Uterus (tissue), 3 donors: ENCODE measurements at regions not wholly inside any gene's neighbourhood (a gene's known extent, or its start where the extent isn't known, plus 50 kb on each side); places are given as distances from the start of the nearest gene placed in this dataset.
"Not testable (repeated sequence)": the region's sequence is repeated elsewhere in the genome, so short reads cannot be mapped to it uniquely, and the experiment has no call there.

Experiments used
- DNase-seq, 2 donors: peaks; one replicate each; pipeline ENCODE4 v3.0.0-alpha.2; 2019 to 2020
- H3K27ac ChIP-seq, 2 donors: fragments of 200-600 bp; sonication (generic); 1 replicate in 1 of 2; 2 replicates in 1 of 2; pipeline ENCODE4 v1.5.1; 2016 to 2018
- H3K27me3 ChIP-seq, 2 donors: fragments of 200-600 bp; sonication (generic); one replicate each; pipeline ENCODE4 v1.5.1; 2018 to 2019; ENCODE audit warnings: control low read depth in 1 of 2
- H3K36me3 ChIP-seq, 2 donors: fragments of 200-600 bp; sonication (generic); one replicate each; pipeline ENCODE4 v1.5.1; 2019; ENCODE audit warnings: control low read depth in 1 of 2
- H3K4me1 ChIP-seq, 2 donors: fragments of 200-600 bp; sonication (generic); one replicate each; pipeline ENCODE4 v1.5.1; 2018 to 2019; ENCODE audit warnings: control low read depth in 1 of 2
- H3K4me3 ChIP-seq, 2 donors: fragments of 200-600 bp; sonication (generic); 1 replicate in 1 of 2; 2 replicates in 1 of 2; pipeline ENCODE4 v1.5.1; 2018 to 2019; ENCODE audit warnings: mild to moderate bottlenecking in 1 of 2
- H3K9me3 ChIP-seq, 2 donors: fragments of 200-600 bp; sonication (generic); one replicate each; pipeline ENCODE4 v1.5.1; 2019; ENCODE audit warnings: control low read depth in 1 of 2
- POLR2A ChIP-seq, 2 donors: fragments of 450-650 bp; IDR thresholded peaks; one replicate each; pipeline ENCODE4 v1.6.1; 2016; ENCODE audit warnings: antibody characterized with exemption in 2 of 2, mild to moderate bottlenecking in 1 of 2, moderate library complexity in 1 of 2
- intact Hi-C: fragments of 100-400 bp; cut with DNase I; formaldehyde crosslinking; loops from one replicate; pipeline ENCODE4 v1.15.1; 2023; ENCODE audit warnings: low total_unique reads
- TF ChIP-seq, protein P1 (sequence below), 4 experiments: fragments of 200-600 bp in 2 of 4; fragments of 450-650 bp in 2 of 4; sonication (generic) in 2 of 4; IDR thresholded peaks; one replicate each; pipeline ENCODE4 v1.5.1; 2016 to 2019; ENCODE audit warnings: antibody characterized with exemption in 4 of 4, mild to moderate bottlenecking in 2 of 4, moderate library complexity in 1 of 4
- donor health status: DM: yes; HTN: yes; CAD: no.

DNA sequence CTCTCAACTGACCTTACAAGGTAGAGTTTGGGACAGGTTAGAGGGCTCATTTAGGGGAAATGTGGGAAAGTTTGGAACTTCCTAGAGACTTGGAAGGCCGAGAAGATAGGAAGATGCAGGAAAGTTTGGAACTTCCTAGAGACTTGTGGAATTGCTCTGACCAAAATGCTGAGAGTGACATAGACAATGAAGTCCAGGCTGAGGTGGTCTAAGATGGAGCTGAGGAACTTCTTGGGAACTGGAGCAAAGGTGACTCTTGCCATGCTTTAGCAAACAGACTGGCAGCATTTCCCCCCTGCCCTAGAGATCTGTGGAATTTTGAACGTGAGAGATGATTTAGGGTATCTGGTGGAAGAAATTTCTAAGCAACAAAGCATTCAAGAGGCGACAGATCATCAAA lies 258.9 kb upstream of the GULP1 start:
- Histone ChIP-seq H3K27me3 (no peaks in the 10 kb centered on the region), H3K36me3 (no peaks in the 10 kb centered on the region), H3K9me3 (no peaks in the 10 kb centered on the region), H3K4me3 (no peak overlapping the region), H3K27ac (no peak overlapping the region), H3K4me1 (no peaks in the 10 kb centered on the region)
- TF ChIP-seq, protein P1, sequence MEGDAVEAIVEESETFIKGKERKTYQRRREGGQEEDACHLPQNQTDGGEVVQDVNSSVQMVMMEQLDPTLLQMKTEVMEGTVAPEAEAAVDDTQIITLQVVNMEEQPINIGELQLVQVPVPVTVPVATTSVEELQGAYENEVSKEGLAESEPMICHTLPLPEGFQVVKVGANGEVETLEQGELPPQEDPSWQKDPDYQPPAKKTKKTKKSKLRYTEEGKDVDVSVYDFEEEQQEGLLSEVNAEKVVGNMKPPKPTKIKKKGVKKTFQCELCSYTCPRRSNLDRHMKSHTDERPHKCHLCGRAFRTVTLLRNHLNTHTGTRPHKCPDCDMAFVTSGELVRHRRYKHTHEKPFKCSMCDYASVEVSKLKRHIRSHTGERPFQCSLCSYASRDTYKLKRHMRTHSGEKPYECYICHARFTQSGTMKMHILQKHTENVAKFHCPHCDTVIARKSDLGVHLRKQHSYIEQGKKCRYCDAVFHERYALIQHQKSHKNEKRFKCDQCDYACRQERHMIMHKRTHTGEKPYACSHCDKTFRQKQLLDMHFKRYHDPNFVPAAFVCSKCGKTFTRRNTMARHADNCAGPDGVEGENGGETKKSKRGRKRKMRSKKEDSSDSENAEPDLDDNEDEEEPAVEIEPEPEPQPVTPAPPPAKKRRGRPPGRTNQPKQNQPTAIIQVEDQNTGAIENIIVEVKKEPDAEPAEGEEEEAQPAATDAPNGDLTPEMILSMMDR (IDR thresholded peaks at IDR 0.05) = no peak
- TF ChIP-seq POLR2A (IDR thresholded peaks at IDR 0.05) = no peak
- no peak for DNase-seq
- intact Hi-C loops = no loop called here

DNA sequence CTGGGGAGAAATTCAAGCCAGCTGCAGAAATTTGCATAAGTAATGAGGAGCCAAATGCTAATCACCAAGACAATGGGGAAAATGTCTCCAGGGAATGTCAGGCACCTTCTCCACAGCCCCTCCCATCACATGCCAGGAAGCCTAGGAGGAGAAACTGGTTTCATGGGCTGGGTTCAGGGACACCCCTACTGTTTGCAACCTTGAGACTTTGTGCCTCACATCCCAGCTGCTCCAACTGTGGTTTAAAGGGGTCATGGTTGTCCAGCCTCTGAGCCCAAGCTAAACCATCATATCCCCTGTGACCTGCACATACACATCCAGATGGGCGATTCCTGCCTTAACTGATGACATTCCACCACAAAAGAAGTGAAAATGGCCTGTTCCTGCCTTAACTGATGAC lies 258.4 kb upstream of the GULP1 start:
- H3K27me3 ChIP-seq, H3K9me3 ChIP-seq, H3K4me3 ChIP-seq, H3K27ac ChIP-seq, DNase-seq, intact Hi-C loops, H3K4me1 ChIP-seq, H3K36me3 ChIP-seq: not testable (repeated sequence)

DNA sequence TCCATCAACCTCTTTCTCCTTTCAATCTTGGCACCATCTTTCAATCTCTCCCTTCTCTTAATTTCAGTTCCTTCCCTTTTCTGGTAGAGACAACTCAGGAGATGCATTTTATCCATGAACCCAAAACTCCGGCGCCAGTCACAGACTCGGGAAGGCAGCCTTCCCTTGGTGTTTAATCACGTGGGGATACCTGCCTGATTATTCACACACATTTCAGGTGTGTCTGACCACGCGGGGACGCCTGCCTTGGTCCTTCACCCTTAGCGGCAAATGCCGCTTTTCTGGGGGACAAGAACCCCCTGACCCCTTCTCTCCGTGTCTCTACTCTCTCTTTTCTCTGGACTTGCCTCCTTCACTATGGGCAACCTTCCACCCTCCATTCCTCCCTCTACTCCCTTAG lies 257.6 kb upstream of the GULP1 start:
- H3K4me1 ChIP-seq, H3K36me3 ChIP-seq, intact Hi-C loops, H3K9me3 ChIP-seq, H3K4me3 ChIP-seq, H3K27ac ChIP-seq, DNase-seq, H3K27me3 ChIP-seq: not testable (repeated sequence)

DNA sequence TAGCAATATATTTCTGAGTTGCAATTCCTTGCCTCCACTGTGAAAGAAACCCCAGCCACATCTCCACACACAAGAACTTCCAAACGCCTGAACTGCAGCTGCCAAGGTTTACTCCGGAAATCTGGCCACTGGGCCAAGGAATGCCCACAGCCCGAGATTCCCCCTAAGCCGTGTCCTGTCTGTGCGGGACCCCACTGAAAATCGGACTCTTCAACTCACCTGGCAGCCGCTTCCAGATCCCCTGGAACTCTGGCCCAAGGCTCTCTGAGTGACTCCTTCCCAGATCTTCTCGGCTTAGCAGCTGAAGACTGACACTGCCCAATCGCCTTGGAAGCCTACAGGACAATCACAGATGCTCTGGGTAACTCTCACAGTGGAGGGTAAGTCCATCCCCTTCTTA lies 256.3 kb upstream of the GULP1 start:
- intact Hi-C loops, DNase-seq, H3K27me3 ChIP-seq, H3K4me3 ChIP-seq, H3K36me3 ChIP-seq, H3K4me1 ChIP-seq, H3K9me3 ChIP-seq, H3K27ac ChIP-seq: not testable (repeated sequence)

DNA sequence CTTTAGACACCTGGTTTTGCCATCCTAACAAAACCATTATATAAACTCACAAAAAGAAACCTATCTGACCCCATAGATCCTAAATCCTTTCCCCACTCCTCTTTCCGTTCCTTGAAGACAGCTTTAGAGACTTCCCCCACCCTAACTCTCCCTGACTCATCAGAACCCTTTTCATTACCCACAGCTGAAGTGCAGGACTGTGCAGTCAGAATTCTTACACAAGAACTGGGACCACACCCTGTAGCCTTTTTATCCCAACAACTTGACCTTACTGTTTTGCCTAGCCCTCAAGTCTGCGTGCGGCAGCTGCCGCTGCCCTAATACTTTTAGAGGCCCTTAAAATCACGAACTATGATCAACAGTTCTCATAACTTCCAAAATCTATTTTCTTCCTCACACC lies 254.9 kb upstream of the GULP1 start:
- DNase-seq, H3K4me1 ChIP-seq, H3K36me3 ChIP-seq, H3K27me3 ChIP-seq, H3K4me3 ChIP-seq, H3K27ac ChIP-seq, H3K9me3 ChIP-seq, intact Hi-C loops: not testable (repeated sequence)

DNA sequence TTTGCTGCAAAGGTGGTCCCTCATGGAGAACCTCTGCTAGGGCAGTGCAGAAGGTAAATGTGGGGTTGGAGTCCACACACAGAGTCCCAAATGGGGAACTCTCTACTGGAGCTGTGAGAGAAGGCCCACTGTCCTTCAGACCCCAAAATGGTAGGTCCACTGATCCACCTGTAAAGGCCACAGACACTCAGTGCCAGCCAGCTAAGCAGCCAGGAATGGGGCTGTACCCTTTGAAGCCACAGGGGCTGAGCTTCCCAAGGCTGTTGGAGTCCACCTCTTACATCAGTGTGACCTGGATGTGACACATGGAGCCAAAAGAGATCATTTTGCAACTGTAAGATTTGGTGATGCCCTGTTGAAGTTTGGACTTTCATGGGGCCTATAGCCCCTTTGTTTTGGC lies 252.4 kb upstream of the GULP1 start:
- intact Hi-C loops = no loop called here
- no peak for DNase-seq
- Histone ChIP-seq H3K4me3 (no peak overlapping the region), H3K27ac (no peak overlapping the region), H3K36me3 (no peaks in the 10 kb centered on the region), H3K27me3 (no peaks in the 10 kb centered on the region), H3K4me1 (no peaks in the 10 kb centered on the region), H3K9me3 (no peaks in the 10 kb centered on the region)
- TF ChIP-seq, protein P1 (IDR thresholded peaks at IDR 0.05) = no peak
- TF ChIP-seq POLR2A (IDR thresholded peaks at IDR 0.05) = no peak

DNA sequence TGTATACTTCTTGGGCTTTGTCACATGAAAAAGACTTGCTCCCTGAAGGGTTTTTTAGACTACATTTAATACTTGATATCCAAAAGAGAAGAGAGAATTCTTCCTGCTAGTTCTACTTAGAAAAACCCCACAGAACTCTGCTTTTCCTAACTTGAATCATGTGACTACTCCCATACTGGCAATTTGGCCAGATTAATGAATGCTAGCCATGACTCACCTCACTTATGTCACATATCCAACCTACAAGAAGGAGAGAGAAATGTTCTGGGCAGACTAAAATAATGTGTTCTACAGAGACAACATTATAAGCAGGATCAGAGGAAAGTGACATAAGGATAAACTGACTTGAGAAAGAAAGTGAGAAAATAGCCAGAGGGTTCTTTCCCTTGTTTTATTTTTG lies 249.3 kb upstream of the GULP1 start:
- no peaks in the 10 kb centered on the region for H3K36me3 ChIP-seq
- DNase-seq = no peak
- H3K27me3 ChIP-seq = no peaks in the 10 kb centered on the region
- H3K4me3 ChIP-seq = no peak overlapping the region
- TF ChIP-seq, protein P1 (IDR thresholded peaks at IDR 0.05) = no peak
- TF ChIP-seq POLR2A (IDR thresholded peaks at IDR 0.05) = no peak
- intact Hi-C loops = no loop called here
- H3K9me3 ChIP-seq = no peaks in the 10 kb centered on the region
- no peaks in the 10 kb centered on the region for H3K4me1 ChIP-seq
- no peak overlapping the region for H3K27ac ChIP-seq
